Activated T-cell treated with anti-CD3 and anti-CD28 coated beads, Interleukin-2, amount 50 U/mL, for 72 hours (primary cell): ENCODE measurements at regions not wholly inside any gene's neighbourhood (a gene's known extent, or its start where the extent isn't known, plus 50 kb on each side); places are given as distances from the start of the nearest gene placed in this dataset.

Source experiments
- ATAC-seq, 2 donors: fragments of 150-1000 bp; cut with Tn5 transposase; replicated peaks in 1 of 2; 2 replicates each; pipeline ENCODE4 v1.10.0; 2021; ENCODE audit warnings: moderate library complexity in 2 of 2, mild to moderate bottlenecking in 1 of 2
- DNase-seq, 2 donors: peaks; one replicate each; pipeline ENCODE4 v3.0.0; 2021 to 2022; ENCODE audit warnings: mixed read lengths in 1 of 2
- H3K27ac Mint-ChIP-seq: one replicate; pipeline ENCODE4 v1.8.0; 2022; ENCODE audit warnings: mild to moderate bottlenecking, moderate library complexity, mixed read lengths
- H3K27me3 Mint-ChIP-seq: one replicate; pipeline ENCODE4 v1.8.0; 2022; ENCODE audit warnings: low read depth, mixed read lengths
- H3K36me3 Mint-ChIP-seq, 2 donors: one replicate each; pipeline ENCODE4 v1.8.0; 2022; ENCODE audit warnings: mixed read lengths in 2 of 2, mild to moderate bottlenecking in 1 of 2; ENCODE audit not compliant: insufficient read depth in 2 of 2
- H3K4me1 Mint-ChIP-seq: one replicate; pipeline ENCODE4 v1.8.0; 2022; ENCODE audit warnings: low read depth, mixed read lengths
- H3K4me3 Mint-ChIP-seq, 2 donors: one replicate each; pipeline ENCODE4 v1.8.0; 2022; ENCODE audit warnings: mild to moderate bottlenecking in 2 of 2, mixed read lengths in 2 of 2, moderate library complexity in 2 of 2
- H3K9me3 Mint-ChIP-seq, 2 donors: one replicate each; pipeline ENCODE4 v1.8.0; 2022; ENCODE audit warnings: mixed read lengths in 2 of 2

GRCh38 chr4:117420948-117421347 is 335.6 kb upstream of the TRAM1L1 start:
- DNase-seq (no peak), ATAC-seq (no peak)
- Mint-ChIP-seq H3K27ac (no peak overlapping the region), H3K9me3 (peaks cover 0 to 5% of the 10 kb centered on the region in 2 donors), H3K4me3 (no peak overlapping the region), H3K4me1 (no peaks in the 10 kb centered on the region), H3K36me3 (no peaks in the 10 kb centered on the region), H3K27me3 (no peaks in the 10 kb centered on the region)

DNA sequence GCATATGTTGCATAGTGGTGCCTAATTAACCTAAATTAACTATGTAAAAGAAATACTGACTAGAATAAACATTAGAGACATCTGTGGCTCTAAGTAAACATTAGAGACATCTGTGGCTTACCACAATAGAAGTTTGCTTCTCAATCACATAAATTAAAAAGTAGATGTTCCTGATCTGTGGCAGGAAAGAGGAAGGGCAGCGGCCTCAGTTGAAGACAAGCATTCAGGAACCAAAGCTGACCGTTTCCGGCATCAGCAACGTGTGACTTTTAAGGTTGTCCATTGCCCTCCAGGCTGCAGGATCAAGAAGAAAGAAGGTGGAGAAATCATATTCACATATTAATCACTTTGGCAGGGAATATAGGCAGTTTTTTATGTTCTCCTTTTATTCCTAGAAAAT is 336.3 kb upstream of the TRAM1L1 start:
- Mint-ChIP-seq H3K4me3 (no peak overlapping the region), H3K4me1 (no peaks in the 10 kb centered on the region), H3K27me3 (no peaks in the 10 kb centered on the region), H3K36me3 (no peaks in the 10 kb centered on the region), H3K27ac (no peak overlapping the region), H3K9me3 (peaks cover 0 to 3% of the 10 kb centered on the region in 2 donors)
- no peak for DNase-seq
- ATAC-seq = no peak

DNA sequence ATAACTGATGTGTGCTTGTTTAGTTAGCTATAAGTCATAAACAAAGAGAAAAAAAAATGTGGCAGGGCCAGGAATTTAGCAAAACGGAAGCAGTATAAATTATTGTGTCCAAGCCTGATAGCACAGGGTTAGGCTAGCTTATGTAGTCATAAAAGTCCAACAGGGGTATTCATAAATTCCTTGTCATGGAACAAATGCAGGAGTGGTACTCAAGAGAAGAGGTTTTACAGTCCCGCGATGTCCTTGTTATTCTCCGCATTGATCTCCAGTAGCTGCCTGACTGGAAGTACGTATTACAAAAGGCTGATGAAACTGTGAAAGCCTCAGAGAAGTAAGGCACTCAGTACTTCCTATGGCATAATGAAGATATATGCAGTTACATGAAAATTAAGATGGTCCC is 336.9 kb upstream of the TRAM1L1 start:
- DNase-seq (no peak), ATAC-seq (no peak)
- Mint-ChIP-seq H3K27me3 (no peaks in the 10 kb centered on the region), H3K27ac (no peak overlapping the region), H3K9me3 (peaks cover 0 to 4% of the 10 kb centered on the region in 2 donors), H3K4me3 (no peak overlapping the region), H3K36me3 (no peaks in the 10 kb centered on the region), H3K4me1 (no peaks in the 10 kb centered on the region)

DNA sequence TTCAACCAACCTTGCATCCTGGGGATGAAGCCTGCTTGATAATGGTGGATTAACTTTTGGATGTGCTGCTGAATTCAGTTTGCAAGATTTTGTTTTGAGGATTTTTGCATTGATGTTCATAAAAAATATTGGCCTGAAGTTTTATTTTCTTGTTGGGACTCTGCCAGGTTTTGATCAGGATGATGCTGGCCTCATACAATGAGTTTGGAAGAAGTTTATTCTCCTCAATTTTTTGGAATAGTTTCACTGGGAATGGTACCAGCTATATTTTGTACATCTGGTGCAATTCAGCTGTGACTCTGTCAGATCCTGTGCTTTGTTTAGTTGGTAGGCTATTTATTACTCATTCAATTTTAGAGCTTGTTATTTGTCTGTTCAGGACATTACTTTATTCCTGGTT is 340.3 kb upstream of the TRAM1L1 start:
- ATAC-seq (no peak), DNase-seq (no peak)
- Mint-ChIP-seq H3K4me3 (no peak overlapping the region), H3K9me3 (peaks cover 2 to 12% of the 10 kb centered on the region in 2 donors), H3K4me1 (no peaks in the 10 kb centered on the region), H3K27me3 (no peaks in the 10 kb centered on the region), H3K27ac (no peak overlapping the region), H3K36me3 (no peaks in the 10 kb centered on the region)

- no peak for DNase-seq
- Mint-ChIP-seq H3K36me3 (no peaks in the 10 kb centered on the region), H3K9me3 (peaks cover 2 to 10% of the 10 kb centered on the region in 2 donors), H3K4me3 (no peak overlapping the region), H3K4me1 (no peaks in the 10 kb centered on the region), H3K27ac (no peak overlapping the region), H3K27me3 (no peaks in the 10 kb centered on the region)
- ATAC-seq = no peak
Measured at GRCh38 chr4:117428536-117428935, 343.2 kb upstream of the TRAM1L1 start.

GRCh38 chr4:117429061-117429460 is 343.7 kb upstream of the TRAM1L1 start:
- H3K36me3 Mint-ChIP-seq = no peaks in the 10 kb centered on the region
- peaks cover 2 to 10% of the 10 kb centered on the region in 2 donors for H3K9me3 Mint-ChIP-seq
- no peak overlapping the region for H3K4me3 Mint-ChIP-seq
- no peaks in the 10 kb centered on the region for H3K27me3 Mint-ChIP-seq
- H3K27ac Mint-ChIP-seq = no peak overlapping the region
- ATAC-seq (no peak), DNase-seq (no peak)
- no peaks in the 10 kb centered on the region for H3K4me1 Mint-ChIP-seq

DNA sequence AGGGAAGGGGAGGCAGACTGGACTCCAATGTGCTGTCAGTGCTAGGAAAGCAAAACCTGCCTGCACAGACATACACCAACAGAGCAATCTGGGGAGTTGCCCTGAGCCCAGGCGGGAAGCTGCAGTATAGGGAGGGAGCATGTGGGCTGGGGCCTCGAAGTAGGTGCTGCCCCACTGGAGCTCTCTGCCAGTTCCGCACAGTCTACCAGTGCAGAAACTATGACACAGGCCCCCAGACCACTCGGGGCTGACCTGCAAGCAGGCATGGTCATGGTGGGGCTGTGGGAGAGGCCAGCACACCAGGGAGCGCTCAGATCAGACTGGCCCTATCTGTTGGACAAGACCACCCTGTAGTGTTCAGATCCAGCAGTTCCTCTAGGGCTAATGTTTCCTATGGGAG is 344.1 kb upstream of the TRAM1L1 start:
- no peak overlapping the region for H3K27ac Mint-ChIP-seq
- no peaks in the 10 kb centered on the region for H3K36me3 Mint-ChIP-seq
- no peaks in the 10 kb centered on the region for H3K4me1 Mint-ChIP-seq
- no peak overlapping the region for H3K4me3 Mint-ChIP-seq
- ATAC-seq (no peak), DNase-seq (no peak)
- no peaks in the 10 kb centered on the region for H3K27me3 Mint-ChIP-seq
- H3K9me3 Mint-ChIP-seq = peaks cover 2 to 10% of the 10 kb centered on the region in 2 donors

- Mint-ChIP-seq H3K27me3 (no peaks in the 10 kb centered on the region), H3K36me3 (no peaks in the 10 kb centered on the region), H3K9me3 (peaks cover 0 to 6% of the 10 kb centered on the region in 2 donors), H3K4me1 (no peaks in the 10 kb centered on the region), H3K27ac (no peak overlapping the region), H3K4me3 (no peak overlapping the region)
- ATAC-seq (no peak), DNase-seq (no peak)
Measured at GRCh38 chr4:117434424-117434823, 349.0 kb upstream of the TRAM1L1 start.

GRCh38 chr4:117447925-117448324 is 362.5 kb upstream of the TRAM1L1 start:
- no peak for ATAC-seq
- H3K27me3 Mint-ChIP-seq = no peaks in the 10 kb centered on the region
- no peak overlapping the region for H3K27ac Mint-ChIP-seq
- peaks cover 0 to 3% of the 10 kb centered on the region in 2 donors for H3K9me3 Mint-ChIP-seq
- no peak overlapping the region for H3K4me3 Mint-ChIP-seq
- peaks cover 0 to 1% of the 10 kb centered on the region in 2 donors for H3K36me3 Mint-ChIP-seq
- peak; percentile 2 to 10 for DNase-seq
- H3K4me1 Mint-ChIP-seq = no peaks in the 10 kb centered on the region

GRCh38 chr4:117455088-117455487 is 369.7 kb upstream of the TRAM1L1 start:
- H3K27ac Mint-ChIP-seq = no peak overlapping the region
- peaks cover 0 to 1% of the 10 kb centered on the region in 2 donors for H3K9me3 Mint-ChIP-seq
- no peaks in the 10 kb centered on the region for H3K36me3 Mint-ChIP-seq
- no peak for ATAC-seq
- no peak for DNase-seq
- no peaks in the 10 kb centered on the region for H3K27me3 Mint-ChIP-seq
- no peak overlapping the region for H3K4me3 Mint-ChIP-seq
- no peaks in the 10 kb centered on the region for H3K4me1 Mint-ChIP-seq

- Mint-ChIP-seq H3K4me3 (no peak overlapping the region), H3K27me3 (no peaks in the 10 kb centered on the region), H3K27ac (no peak overlapping the region), H3K9me3 (no peaks in the 10 kb centered on the region), H3K4me1 (no peaks in the 10 kb centered on the region), H3K36me3 (no peaks in the 10 kb centered on the region)
- DNase-seq = no peak
- no peak for ATAC-seq
Measured at GRCh38 chr4:117466388-117466787, 381.0 kb upstream of the TRAM1L1 start.

GRCh38 chr4:117467404-117467803 is 382.0 kb upstream of the TRAM1L1 start:
- H3K27ac Mint-ChIP-seq = no peak overlapping the region
- H3K4me1 Mint-ChIP-seq = no peaks in the 10 kb centered on the region
- ATAC-seq (no peak), DNase-seq (no peak)
- no peak overlapping the region for H3K4me3 Mint-ChIP-seq
- H3K27me3 Mint-ChIP-seq = no peaks in the 10 kb centered on the region
- H3K9me3 Mint-ChIP-seq = no peaks in the 10 kb centered on the region
- no peaks in the 10 kb centered on the region for H3K36me3 Mint-ChIP-seq

- H3K4me1 Mint-ChIP-seq = no peaks in the 10 kb centered on the region
- H3K36me3 Mint-ChIP-seq = no peaks in the 10 kb centered on the region
- H3K27ac Mint-ChIP-seq = no peak overlapping the region
- no peak for DNase-seq
- peaks cover 0 to 2% of the 10 kb centered on the region in 2 donors for H3K9me3 Mint-ChIP-seq
- no peaks in the 10 kb centered on the region for H3K27me3 Mint-ChIP-seq
- H3K4me3 Mint-ChIP-seq = no peak overlapping the region
- no peak for ATAC-seq
Measured at GRCh38 chr4:117474987-117475386, 389.6 kb upstream of the TRAM1L1 start.

DNA sequence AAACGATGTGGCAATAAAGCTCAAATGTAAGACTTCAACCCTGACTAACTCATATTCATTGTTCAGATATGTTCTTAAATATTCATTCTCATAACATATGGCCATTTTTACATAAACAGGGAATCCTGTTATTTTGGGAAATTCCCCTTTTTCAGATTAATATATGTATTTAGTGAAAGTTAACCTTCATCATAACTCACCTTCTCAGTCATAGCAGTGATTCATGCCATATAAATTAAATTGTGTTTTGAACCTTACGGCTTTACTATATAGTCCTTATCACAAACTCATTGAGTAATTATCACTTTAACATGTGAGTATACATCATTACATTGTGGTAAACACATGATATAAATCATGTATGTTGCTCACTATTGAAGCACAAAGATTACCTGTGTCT is 392.5 kb upstream of the TRAM1L1 start:
- H3K36me3 Mint-ChIP-seq = no peaks in the 10 kb centered on the region
- ATAC-seq (no peak), DNase-seq (no peak)
- no peak overlapping the region for H3K4me3 Mint-ChIP-seq
- no peaks in the 10 kb centered on the region for H3K4me1 Mint-ChIP-seq
- peaks cover 0 to 2% of the 10 kb centered on the region in 2 donors for H3K9me3 Mint-ChIP-seq
- H3K27ac Mint-ChIP-seq = no peak overlapping the region
- H3K27me3 Mint-ChIP-seq = no peaks in the 10 kb centered on the region
